ENCODE measurements at regions not wholly inside any gene's neighbourhood (a gene's known extent, or its start where the extent isn't known, plus 50 kb on each side); places are given as distances from the start of the nearest gene placed in this dataset.

- no peak overlapping the region for H3K4me2 ChIP-seq (ENCODE audit: low read depth, low read length)
- no peaks in the 10 kb centered on the region for H3K36me3 ChIP-seq (replicated peaks in 1 of 2; ENCODE audit: control insufficient read depth in 1 of 2, insufficient read depth in 2 of 2, low read length in 2 of 2)
- H3K79me2 ChIP-seq (ENCODE audit: insufficient read depth, low read length): no peaks in the 10 kb centered on the region
- TF ChIP-seq ZNF335 (CRISPR knock-in tag; IDR thresholded peaks at IDR 0.05) (no peak), ZNF749 (CRISPR knock-in tag; IDR thresholded peaks at IDR 0.05; ENCODE audit: borderline replicate concordance) (no peak), TBP (CRISPR knock-in tag; IDR thresholded peaks at IDR 0.05) (no peak), CHD2 (IDR thresholded peaks at IDR 0.05; ENCODE audit: low read depth, low read length) (no peak), PCBP2 (optimal IDR thresholded peaks at IDR 0.05; ENCODE audit: low read depth, low read length, poor library complexity, severe bottlenecking) (no peak), ZMYM2 (CRISPR knock-in tag; IDR thresholded peaks at IDR 0.05) (no peak), EHMT2 (IDR thresholded peaks at IDR 0.05; ENCODE audit: borderline replicate concordance, low read depth, low read length) (no peak), PAWR (CRISPR knock-in tag; IDR thresholded peaks at IDR 0.05; ENCODE audit: borderline replicate concordance) (no peak), JUNB (CRISPR knock-in tag; IDR thresholded peaks at IDR 0.05; ENCODE audit: borderline replicate concordance) (no peak), HMGA1 (CRISPR knock-in tag; conservative IDR thresholded peaks at IDR 0.05) (no peak), ZNF616 (CRISPR knock-in tag; IDR thresholded peaks at IDR 0.05; ENCODE audit: low read depth) (no peak), GABPA (IDR thresholded peaks at IDR 0.05; ENCODE audit: low read depth, low read length) (no peak), GABPA (CRISPR knock-in tag; IDR thresholded peaks at IDR 0.05; ENCODE audit: low read depth) (no peak), ZNF230 (CRISPR knock-in tag; IDR thresholded peaks at IDR 0.05) (no peak)
- TF ChIP-seq, protein P1, sequence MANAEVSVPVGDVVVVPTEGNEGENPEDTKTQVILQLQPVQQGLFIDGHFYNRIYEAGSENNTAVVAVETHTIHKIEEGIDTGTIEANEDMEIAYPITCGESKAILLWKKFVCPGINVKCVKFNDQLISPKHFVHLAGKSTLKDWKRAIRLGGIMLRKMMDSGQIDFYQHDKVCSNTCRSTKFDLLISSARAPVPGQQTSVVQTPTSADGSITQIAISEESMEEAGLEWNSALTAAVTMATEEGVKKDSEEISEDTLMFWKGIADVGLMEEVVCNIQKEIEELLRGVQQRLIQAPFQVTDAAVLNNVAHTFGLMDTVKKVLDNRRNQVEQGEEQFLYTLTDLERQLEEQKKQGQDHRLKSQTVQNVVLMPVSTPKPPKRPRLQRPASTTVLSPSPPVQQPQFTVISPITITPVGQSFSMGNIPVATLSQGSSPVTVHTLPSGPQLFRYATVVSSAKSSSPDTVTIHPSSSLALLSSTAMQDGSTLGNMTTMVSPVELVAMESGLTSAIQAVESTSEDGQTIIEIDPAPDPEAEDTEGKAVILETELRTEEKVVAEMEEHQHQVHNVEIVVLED (CRISPR knock-in tag; IDR thresholded peaks at IDR 0.05; ENCODE audit: borderline replicate concordance): no peak
- intact Hi-C loops (cut with micrococcal nuclease; ENCODE audit: unreplicated experiment): no loop called here
- no peak for DNase-seq (ENCODE audit: low spot score)
- POLR2A ChIA-PET: no interaction called here
- no peak overlapping the region for H3K4me3 ChIP-seq (replicated peaks in 1 of 3; ENCODE audit: insufficient read depth in 1 of 3, low read depth in 2 of 3, low read length in 3 of 3)
- ATAC-seq: no peak
- H3K9ac ChIP-seq (ENCODE audit: insufficient read depth, low read depth, low read length): no peak overlapping the region
- no peaks in the 10 kb centered on the region for H3K9me3 ChIP-seq (ENCODE audit: low read length)
- no TSS peak for BruUV-seq (replicated peaks)
- WGBS (ENCODE audit: low lambda C conversion rate): 62% methylated on average over 5 of the region's 5 CpGs
- H4K20me1 ChIP-seq (ENCODE audit: insufficient read depth, low read length): no peaks in the 10 kb centered on the region
- in situ Hi-C loops (cut with HindIII; ENCODE audit: extremely low pct_ligation_motif_present, low pct_unique_long_range_greater_than_20kb): no loop called here
- no peak overlapping the region for H3K27ac ChIP-seq (ENCODE audit: extremely low read length, insufficient read depth, low read length)
- CTCF ChIA-PET (ENCODE audit: low intra/inter-chr PET ratio, low total read pairs): no interaction called here
- H3K27me3 ChIP-seq (ENCODE audit: control insufficient read depth in 1 of 2, insufficient read depth in 2 of 2, low read length in 2 of 2): peaks cover 0 to 12% of the 10 kb centered on the region in 2 experiments; a peak in 2 of 5 replicates
- FAIRE-seq: no peak
- no peak overlapping the region for H2AFZ ChIP-seq (ENCODE audit: low read length)
- H3K4me1 ChIP-seq (ENCODE audit: insufficient read depth, low read length): no peaks in the 10 kb centered on the region
Observed at GRCh38 chr16:6932871-6933385, 399.7 kb upstream of the RBFOX1 start.

All from HepG2 (cell line).